ENCODE measurements at regions not wholly inside any gene's neighbourhood (a gene's known extent, or its start where the extent isn't known, plus 50 kb on each side); places are given as distances from the start of the nearest gene placed in this dataset.
A peak's percentile ranks its signal among the peaks of the same experiment; 100 is the strongest.

- H3K36me3 ChIP-seq (ENCODE audit: control insufficient read depth in 1 of 2, insufficient read depth in 2 of 2, low read length in 2 of 2), result no peaks in the 10 kb centered on the region
- H3K27me3 ChIP-seq (ENCODE audit: control insufficient read depth in 1 of 2, insufficient read depth in 2 of 2, low read length in 2 of 2), result no peaks in the 10 kb centered on the region
- no peak overlapping the region for H3K4me3 ChIP-seq (ENCODE audit: low read depth in 1 of 2, low read length in 2 of 2)
- no peak overlapping the region for H3K27ac ChIP-seq (ENCODE audit: low read depth, low read length)
- peaks cover 18 to 26% of the 10 kb centered on the region in 2 donors for H3K4me1 ChIP-seq (ENCODE audit: control insufficient read depth in 1 of 2, insufficient read depth in 2 of 2, low read length in 2 of 2)
- H3K9ac ChIP-seq (ENCODE audit: low read depth in 1 of 2, low read length in 2 of 2), result no peak overlapping the region
- no peaks in the 10 kb centered on the region for H3K9me3 ChIP-seq (ENCODE audit: control insufficient read depth in 1 of 2, low read length in 2 of 2)
Measured at GRCh38 chr6:15950962-15951569, 177.8 kb upstream of the MYLIP start.

- H3K4me1 ChIP-seq (ENCODE audit: control insufficient read depth in 1 of 2, insufficient read depth in 2 of 2, low read length in 2 of 2), result peaks cover 11 to 17% of the 10 kb centered on the region in 2 donors
- no peaks in the 10 kb centered on the region for H3K9me3 ChIP-seq (ENCODE audit: control insufficient read depth in 1 of 2, low read length in 2 of 2)
Measured at GRCh38 chr6:15949982-15950381, 178.9 kb upstream of the MYLIP start.

GRCh38 chr6:15948930-15949900 lies 179.7 kb upstream of the MYLIP start:
- Histone ChIP-seq H3K27me3 (ENCODE audit: control insufficient read depth in 1 of 2, insufficient read depth in 2 of 2, low read length in 2 of 2) (no peaks in the 10 kb centered on the region), H3K9me3 (ENCODE audit: control insufficient read depth in 1 of 2, low read length in 2 of 2) (no peaks in the 10 kb centered on the region), H3K4me1 (ENCODE audit: control insufficient read depth in 1 of 2, insufficient read depth in 2 of 2, low read length in 2 of 2) (peaks cover 11 to 17% of the 10 kb centered on the region in 2 donors), H3K9ac (ENCODE audit: low read depth in 1 of 2, low read length in 2 of 2) (no peak overlapping the region), H3K4me3 (ENCODE audit: low read depth in 1 of 2, low read length in 2 of 2) (peak overlapping the region in 1 of 2 donors; percentile 12), H3K36me3 (ENCODE audit: control insufficient read depth in 1 of 2, insufficient read depth in 2 of 2, low read length in 2 of 2) (no peaks in the 10 kb centered on the region), H3K27ac (ENCODE audit: low read depth, low read length) (no peak overlapping the region)

More at GRCh38 chr6:15949982-15950381, 178.9 kb upstream of the MYLIP start:
- Histone ChIP-seq H3K27ac (ENCODE audit: low read depth, low read length) (no peak overlapping the region), H3K9ac (ENCODE audit: low read depth in 1 of 2, low read length in 2 of 2) (no peak overlapping the region), H3K4me3 (ENCODE audit: low read depth in 1 of 2, low read length in 2 of 2) (no peak overlapping the region), H3K36me3 (ENCODE audit: control insufficient read depth in 1 of 2, insufficient read depth in 2 of 2, low read length in 2 of 2) (no peaks in the 10 kb centered on the region), H3K27me3 (ENCODE audit: control insufficient read depth in 1 of 2, insufficient read depth in 2 of 2, low read length in 2 of 2) (no peaks in the 10 kb centered on the region)

- H3K27me3 ChIP-seq (ENCODE audit: control insufficient read depth in 1 of 2, insufficient read depth in 2 of 2, low read length in 2 of 2), result no peaks in the 10 kb centered on the region
Measured at GRCh38 chr6:15947923-15948322, 181.0 kb upstream of the MYLIP start.

GRCh38 chr6:15947436-15947835 lies 181.4 kb upstream of the MYLIP start:
- peaks cover 11 to 17% of the 10 kb centered on the region in 2 donors for H3K4me1 ChIP-seq (ENCODE audit: control insufficient read depth in 1 of 2, insufficient read depth in 2 of 2, low read length in 2 of 2)

More at GRCh38 chr6:15947923-15948322, 181.0 kb upstream of the MYLIP start:
- H3K4me3 ChIP-seq (ENCODE audit: low read depth in 1 of 2, low read length in 2 of 2), result no peak overlapping the region
- H3K36me3 ChIP-seq (ENCODE audit: control insufficient read depth in 1 of 2, insufficient read depth in 2 of 2, low read length in 2 of 2), result no peaks in the 10 kb centered on the region
- peaks cover 11 to 17% of the 10 kb centered on the region in 2 donors for H3K4me1 ChIP-seq (ENCODE audit: control insufficient read depth in 1 of 2, insufficient read depth in 2 of 2, low read length in 2 of 2)
- H3K9me3 ChIP-seq (ENCODE audit: control insufficient read depth in 1 of 2, low read length in 2 of 2), result no peaks in the 10 kb centered on the region
- H3K9ac ChIP-seq (ENCODE audit: low read depth in 1 of 2, low read length in 2 of 2), result no peak overlapping the region
- no peak overlapping the region for H3K27ac ChIP-seq (ENCODE audit: low read depth, low read length)

GRCh38 chr6:15946701-15947385 lies 182.0 kb upstream of the MYLIP start:
- H3K27ac ChIP-seq (ENCODE audit: low read depth, low read length), result no peak overlapping the region
- H3K27me3 ChIP-seq (ENCODE audit: control insufficient read depth in 1 of 2, insufficient read depth in 2 of 2, low read length in 2 of 2), result no peaks in the 10 kb centered on the region
- H3K4me3 ChIP-seq (ENCODE audit: low read depth in 1 of 2, low read length in 2 of 2), result no peak overlapping the region
- H3K36me3 ChIP-seq (ENCODE audit: control insufficient read depth in 1 of 2, insufficient read depth in 2 of 2, low read length in 2 of 2), result no peaks in the 10 kb centered on the region
- no peaks in the 10 kb centered on the region for H3K9me3 ChIP-seq (ENCODE audit: control insufficient read depth in 1 of 2, low read length in 2 of 2)
- H3K9ac ChIP-seq (ENCODE audit: low read depth in 1 of 2, low read length in 2 of 2), result no peak overlapping the region
- peaks cover 11 to 17% of the 10 kb centered on the region in 2 donors for H3K4me1 ChIP-seq (ENCODE audit: control insufficient read depth in 1 of 2, insufficient read depth in 2 of 2, low read length in 2 of 2)

More at GRCh38 chr6:15947436-15947835, 181.4 kb upstream of the MYLIP start:
- Histone ChIP-seq H3K9me3 (ENCODE audit: control insufficient read depth in 1 of 2, low read length in 2 of 2) (no peaks in the 10 kb centered on the region), H3K27me3 (ENCODE audit: control insufficient read depth in 1 of 2, insufficient read depth in 2 of 2, low read length in 2 of 2) (no peaks in the 10 kb centered on the region), H3K9ac (ENCODE audit: low read depth in 1 of 2, low read length in 2 of 2) (no peak overlapping the region), H3K4me3 (ENCODE audit: low read depth in 1 of 2, low read length in 2 of 2) (no peak overlapping the region), H3K27ac (ENCODE audit: low read depth, low read length) (no peak overlapping the region), H3K36me3 (ENCODE audit: control insufficient read depth in 1 of 2, insufficient read depth in 2 of 2, low read length in 2 of 2) (no peaks in the 10 kb centered on the region)

- no peak overlapping the region for H3K9ac ChIP-seq (ENCODE audit: low read depth in 1 of 2, low read length in 2 of 2)
- no peak overlapping the region for H3K4me3 ChIP-seq (ENCODE audit: low read depth in 1 of 2, low read length in 2 of 2)
- H3K36me3 ChIP-seq (ENCODE audit: control insufficient read depth in 1 of 2, insufficient read depth in 2 of 2, low read length in 2 of 2), result no peaks in the 10 kb centered on the region
- no peak overlapping the region for H3K27ac ChIP-seq (ENCODE audit: low read depth, low read length)
- H3K27me3 ChIP-seq (ENCODE audit: control insufficient read depth in 1 of 2, insufficient read depth in 2 of 2, low read length in 2 of 2), result no peaks in the 10 kb centered on the region
- no peaks in the 10 kb centered on the region for H3K9me3 ChIP-seq (ENCODE audit: control insufficient read depth in 1 of 2, low read length in 2 of 2)
- H3K4me1 ChIP-seq (ENCODE audit: control insufficient read depth in 1 of 2, insufficient read depth in 2 of 2, low read length in 2 of 2), result peaks cover 11 to 17% of the 10 kb centered on the region in 2 donors
Measured at GRCh38 chr6:15945593-15946159, 183.2 kb upstream of the MYLIP start.

GRCh38 chr6:15943423-15943822 lies 185.5 kb upstream of the MYLIP start:
- Histone ChIP-seq H3K9me3 (ENCODE audit: control insufficient read depth in 1 of 2, low read length in 2 of 2) (peaks cover 0 to 3% of the 10 kb centered on the region in 2 donors), H3K27ac (ENCODE audit: low read depth, low read length) (no peak overlapping the region), H3K4me3 (ENCODE audit: low read depth in 1 of 2, low read length in 2 of 2) (no peak overlapping the region), H3K36me3 (ENCODE audit: control insufficient read depth in 1 of 2, insufficient read depth in 2 of 2, low read length in 2 of 2) (no peaks in the 10 kb centered on the region), H3K9ac (ENCODE audit: low read depth in 1 of 2, low read length in 2 of 2) (no peak overlapping the region), H3K27me3 (ENCODE audit: control insufficient read depth in 1 of 2, insufficient read depth in 2 of 2, low read length in 2 of 2) (no peaks in the 10 kb centered on the region), H3K4me1 (ENCODE audit: control insufficient read depth in 1 of 2, insufficient read depth in 2 of 2, low read length in 2 of 2) (no peaks in the 10 kb centered on the region)

- H3K9me3 ChIP-seq (ENCODE audit: control insufficient read depth in 1 of 2, low read length in 2 of 2), result peaks cover 6% of the 10 kb centered on the region in 2 donors
- H3K4me3 ChIP-seq (ENCODE audit: low read depth in 1 of 2, low read length in 2 of 2), result no peak overlapping the region
- H3K27me3 ChIP-seq (ENCODE audit: control insufficient read depth in 1 of 2, insufficient read depth in 2 of 2, low read length in 2 of 2), result no peaks in the 10 kb centered on the region
- H3K27ac ChIP-seq (ENCODE audit: low read depth, low read length), result no peak overlapping the region
- no peaks in the 10 kb centered on the region for H3K36me3 ChIP-seq (ENCODE audit: control insufficient read depth in 1 of 2, insufficient read depth in 2 of 2, low read length in 2 of 2)
- no peak overlapping the region for H3K9ac ChIP-seq (ENCODE audit: low read depth in 1 of 2, low read length in 2 of 2)
- peaks cover 0 to 3% of the 10 kb centered on the region in 2 donors for H3K4me1 ChIP-seq (ENCODE audit: control insufficient read depth in 1 of 2, insufficient read depth in 2 of 2, low read length in 2 of 2)
Measured at GRCh38 chr6:15941168-15941567, 187.7 kb upstream of the MYLIP start.

Data from duodenal mucosa (tissue), 2 donors.